ENCODE measurements at regions not wholly inside any gene's neighbourhood (a gene's known extent, or its start where the extent isn't known, plus 50 kb on each side); places are given as distances from the start of the nearest gene placed in this dataset.

DNA sequence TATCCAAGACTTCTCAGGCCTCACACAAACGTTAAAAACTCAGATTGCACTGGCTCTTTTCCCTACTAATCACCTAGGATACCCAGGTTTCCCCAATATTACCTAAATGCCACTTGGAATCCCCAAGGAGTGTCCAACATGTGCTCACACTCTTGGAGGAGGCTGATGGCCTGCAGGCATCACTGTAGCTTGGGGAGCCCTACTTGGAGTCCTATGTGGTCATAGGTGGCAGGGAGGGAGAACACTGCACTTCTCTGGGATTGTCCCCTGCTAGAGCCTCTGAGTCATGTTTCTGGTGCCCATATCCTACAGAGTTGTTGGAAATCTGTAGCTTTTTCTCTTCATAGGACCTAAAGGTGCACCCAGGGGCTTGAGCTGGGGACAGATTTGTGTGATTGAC, 433.7 kb downstream of the ARHGEF28 start:
- DNase-seq (ENCODE audit: low read depth): no peak

- peak; percentile 51 for DNase-seq (ENCODE audit: low read depth)
Observed at GRCh38 chr5:74056789-74057164, 430.8 kb downstream of the ARHGEF28 start.

DNA sequence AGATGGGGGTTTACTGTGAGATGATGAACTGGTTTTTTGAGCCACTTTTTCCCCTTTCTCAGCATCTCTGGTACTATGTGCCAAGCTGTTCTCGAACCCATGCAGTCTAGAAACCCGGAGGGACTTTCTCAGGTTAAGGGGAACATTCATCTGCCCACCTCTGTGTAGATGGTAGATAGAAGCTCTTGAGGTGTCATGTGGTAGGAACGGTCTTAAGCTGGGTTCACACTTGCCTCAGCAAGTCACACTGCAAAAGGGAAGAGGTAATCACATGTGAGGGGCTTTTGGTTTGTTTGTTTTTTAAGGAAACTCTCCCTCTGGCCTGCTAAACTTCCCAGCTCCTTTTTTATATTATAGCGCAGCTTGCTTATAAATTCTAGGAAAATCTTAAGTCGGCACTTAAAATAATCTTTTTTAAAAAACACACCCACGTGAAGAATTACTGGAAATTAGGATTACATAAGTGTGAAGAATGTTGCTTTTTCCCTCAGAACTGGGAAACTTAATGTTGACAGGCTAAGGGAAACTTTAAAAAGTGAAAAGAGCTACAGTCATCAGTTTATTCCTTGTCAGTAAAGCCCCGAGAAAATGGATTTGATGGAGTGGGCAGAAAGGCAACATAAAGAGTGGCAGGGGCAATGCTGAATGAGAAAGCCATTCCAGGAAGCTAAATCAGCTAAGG, 430.3 kb downstream of the ARHGEF28 start:
- no peak for DNase-seq (ENCODE audit: low read depth)

- no peak for DNase-seq (ENCODE audit: low read depth)
Observed at GRCh38 chr5:74055486-74056106, 429.6 kb downstream of the ARHGEF28 start.

GRCh38 chr5:74054641-74055421, 428.8 kb downstream of the ARHGEF28 start:
- DNase-seq (ENCODE audit: low read depth): no peak

GRCh38 chr5:74054139-74054538, 428.1 kb downstream of the ARHGEF28 start:
- DNase-seq (ENCODE audit: low read depth): no peak

GRCh38 chr5:74052441-74053221, 426.6 kb downstream of the ARHGEF28 start:
- no peak for DNase-seq (ENCODE audit: low read depth)

- DNase-seq (ENCODE audit: low read depth): no peak
Observed at GRCh38 chr5:74051076-74051475, 425.1 kb downstream of the ARHGEF28 start.

- DNase-seq (ENCODE audit: low read depth): no peak
Observed at GRCh38 chr5:74044936-74045335, 418.9 kb downstream of the ARHGEF28 start.

DNA sequence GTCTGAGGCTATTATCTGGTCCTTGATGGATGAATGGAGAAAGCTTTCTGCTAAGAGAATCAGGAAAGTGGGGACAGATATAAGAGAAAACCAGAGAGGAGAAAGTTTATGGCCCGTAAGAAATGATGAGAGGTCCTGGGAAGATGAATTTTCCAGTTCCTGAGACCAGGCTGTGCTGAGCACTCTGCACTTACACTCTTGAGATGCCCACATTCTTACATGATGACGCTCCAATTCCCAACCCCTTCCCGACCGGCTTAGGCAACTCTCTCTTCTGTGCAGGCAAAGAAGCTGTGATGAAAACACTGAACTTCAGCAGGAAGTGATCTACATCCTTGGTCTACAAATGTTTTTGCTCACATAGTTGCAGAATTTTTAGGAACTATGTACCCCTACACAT, 417.0 kb downstream of the ARHGEF28 start:
- DNase-seq (ENCODE audit: low read depth): peak; percentile 90

DNA sequence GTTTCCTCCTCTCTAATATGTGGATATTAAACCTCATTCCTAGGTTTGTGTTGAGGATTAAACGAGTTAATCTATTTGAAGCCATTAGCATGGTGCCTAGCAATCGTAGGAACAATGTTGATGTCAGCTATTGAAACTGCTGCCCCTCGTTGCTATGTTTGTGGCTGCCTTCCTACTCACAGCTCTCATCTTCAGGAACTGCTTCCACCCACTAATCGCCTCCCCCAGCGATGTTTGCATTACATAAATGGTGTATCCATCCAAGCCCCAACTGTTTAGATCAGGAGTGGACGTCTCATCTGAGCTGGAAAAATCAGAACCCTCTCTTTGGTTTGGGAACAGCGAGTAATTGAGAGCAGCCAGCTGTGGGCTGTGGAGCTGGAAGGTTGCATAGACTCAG, 416.6 kb downstream of the ARHGEF28 start:
- no peak for DNase-seq (ENCODE audit: low read depth)

DNA sequence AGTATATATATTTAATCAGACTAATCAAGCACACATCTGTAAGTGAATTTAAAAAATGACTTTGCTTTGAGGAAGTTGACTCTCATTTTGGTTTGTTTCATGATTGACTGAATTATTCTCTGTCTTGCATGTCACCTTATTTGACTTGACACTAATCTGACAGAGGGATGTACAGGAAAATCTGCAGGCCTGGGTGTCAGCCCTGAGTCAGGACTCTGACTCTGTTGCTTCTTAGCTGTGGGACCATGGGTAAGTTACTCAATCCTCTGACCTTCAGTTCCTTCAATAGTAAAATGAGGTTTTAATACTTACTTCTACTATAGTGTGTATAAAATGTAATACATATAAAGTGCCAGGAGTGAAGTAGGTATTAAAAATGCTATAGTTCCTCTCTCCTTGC, 415.9 kb downstream of the ARHGEF28 start:
- no peak for DNase-seq (ENCODE audit: low read depth)

GRCh38 chr5:74040811-74041491, 415.0 kb downstream of the ARHGEF28 start:
- peak; percentile 38 for DNase-seq (ENCODE audit: low read depth)

DNA sequence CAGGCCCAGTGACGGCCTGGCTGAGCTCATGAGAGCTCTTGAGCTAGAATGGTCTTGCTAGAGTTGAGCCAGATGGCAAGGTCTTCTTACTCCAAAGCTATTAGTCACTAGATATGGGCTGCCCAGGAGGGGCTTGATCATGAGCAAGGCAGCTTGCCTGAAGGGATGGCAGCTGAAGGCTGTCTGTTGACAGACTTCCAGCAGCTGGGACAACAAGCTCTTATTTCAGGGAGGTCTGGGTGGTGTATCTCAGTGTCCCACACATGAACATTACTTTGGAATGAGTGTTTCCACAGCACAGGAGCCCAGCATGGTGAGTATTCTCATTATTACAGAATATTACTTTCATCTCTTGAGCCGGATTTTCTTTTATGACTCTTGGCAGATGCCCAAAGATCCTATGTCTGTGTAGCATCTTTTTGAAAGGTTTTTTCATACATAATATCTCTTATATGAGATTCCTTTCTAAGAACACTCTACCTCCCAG, 414.1 kb downstream of the ARHGEF28 start:
- DNase-seq (ENCODE audit: low read depth): peak; percentile 94

GRCh38 chr5:74037321-74037720, 411.3 kb downstream of the ARHGEF28 start:
- no peak for DNase-seq (ENCODE audit: low read depth)

DNA sequence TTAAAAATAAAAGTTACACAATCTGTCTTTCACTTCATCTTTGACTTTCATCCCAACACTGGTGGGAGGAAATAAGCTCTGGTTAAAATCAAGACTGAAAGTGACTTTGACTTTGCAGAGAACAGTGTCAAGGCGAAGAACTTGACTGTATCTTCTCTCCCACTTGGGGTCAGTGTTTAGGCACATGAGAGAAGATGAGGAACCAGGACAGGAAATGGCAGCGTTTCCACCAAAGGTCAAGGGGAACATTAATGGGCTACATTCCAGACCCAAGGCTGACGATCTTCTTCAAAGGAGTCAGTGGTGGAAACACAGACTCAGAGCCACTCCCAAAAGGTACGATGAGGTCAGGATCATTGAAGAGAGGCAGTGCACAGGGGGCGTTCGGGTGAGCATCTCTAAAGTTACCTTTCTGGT, 409.5 kb downstream of the ARHGEF28 start:
- DNase-seq (ENCODE audit: low read depth): peak; percentile 77

- peak; percentile 68 for DNase-seq (ENCODE audit: low read depth)
Observed at GRCh38 chr5:74034733-74035132, 408.7 kb downstream of the ARHGEF28 start.

- no peak for DNase-seq (ENCODE audit: low read depth)
Observed at GRCh38 chr5:74032617-74033016, 406.6 kb downstream of the ARHGEF28 start.

DNA sequence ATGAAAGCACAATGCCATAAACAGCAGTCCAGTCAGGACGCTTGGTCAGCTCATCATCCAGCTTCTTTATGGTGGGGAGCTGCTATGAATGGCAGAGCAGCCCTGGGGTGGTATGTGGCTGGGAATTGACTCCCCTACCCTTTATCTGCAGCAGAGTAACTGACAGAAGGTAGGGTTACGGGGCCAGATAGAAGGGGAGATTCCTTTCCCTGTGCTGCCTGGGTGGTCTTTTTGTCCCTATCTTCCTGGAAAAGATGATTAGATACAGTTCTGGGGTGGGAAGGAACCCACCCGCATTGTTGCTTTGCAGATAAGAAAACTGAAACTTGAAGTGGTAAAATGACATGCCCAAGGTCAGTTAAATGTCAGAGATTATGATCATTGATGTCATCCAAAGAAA, 405.5 kb downstream of the ARHGEF28 start:
- no peak for DNase-seq (ENCODE audit: low read depth)

- DNase-seq (ENCODE audit: low read depth): no peak
Observed at GRCh38 chr5:74030821-74031220, 404.8 kb downstream of the ARHGEF28 start.

GRCh38 chr5:74030371-74030770, 404.4 kb downstream of the ARHGEF28 start:
- DNase-seq (ENCODE audit: low read depth): no peak

DNA sequence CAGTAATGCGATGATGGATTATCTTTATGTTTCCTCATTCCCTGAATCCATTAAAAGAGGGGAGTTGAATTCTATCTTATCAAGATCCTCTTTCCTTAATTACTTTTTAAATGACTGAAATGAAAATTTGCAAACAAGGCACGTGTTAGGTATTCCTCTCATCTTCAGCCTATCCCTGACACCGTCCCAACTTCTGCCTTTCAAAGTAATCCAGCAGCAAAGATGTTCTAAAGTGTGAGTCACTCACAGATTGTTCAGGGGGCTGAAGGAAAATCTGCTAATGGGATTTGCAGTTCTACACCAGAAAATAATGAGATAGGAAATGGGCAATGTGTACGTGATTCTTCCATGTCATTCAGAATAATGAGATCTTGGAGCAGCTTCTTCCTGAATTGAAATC, 403.0 kb downstream of the ARHGEF28 start:
- DNase-seq (ENCODE audit: low read depth): no peak
